Nephron (organoid): ENCODE measurements at regions not wholly inside any gene's neighbourhood (a gene's known extent, or its start where the extent isn't known, plus 50 kb on each side); places are given as distances from the start of the nearest gene placed in this dataset.

Experiments
- H3K27ac Mint-ChIP-seq, 3 experiments: 2 replicates each; pipeline ENCODE4 v1.8.0; 2020; ENCODE audit warnings: mixed read lengths in 3 of 3, mild to moderate bottlenecking in 2 of 3, moderate library complexity in 1 of 3
- H3K27me3 Mint-ChIP-seq: 2 replicates; pipeline ENCODE4 v1.8.0; 2021; ENCODE audit warnings: low read depth, mild to moderate bottlenecking, moderate library complexity, mixed read lengths
- H3K36me3 Mint-ChIP-seq: 2 replicates; pipeline ENCODE4 v1.8.0; 2020; ENCODE audit warnings: low read depth, mixed read lengths
- H3K4me1 Mint-ChIP-seq: 2 replicates; pipeline ENCODE4 v1.8.0; 2020; ENCODE audit warnings: mixed read lengths
- H3K4me3 Mint-ChIP-seq, 3 experiments: 2 replicates each; pipeline ENCODE4 v1.8.0; 2020; ENCODE audit warnings: mild to moderate bottlenecking in 3 of 3, mixed read lengths in 3 of 3, moderate library complexity in 2 of 3
- H3K9me3 Mint-ChIP-seq: 2 replicates; pipeline ENCODE4 v1.8.0; 2020; ENCODE audit warnings: mixed read lengths
- TF ChIP-seq, protein P1 (sequence below), 3 experiments: fragments of 200-600 bp; sonication (generic); IDR thresholded peaks; one replicate each; pipeline ENCODE4 v1.5.0; 2021; ENCODE audit warnings: antibody characterized with exemption in 3 of 3; ENCODE audit not compliant: unreplicated experiment in 3 of 3

DNA sequence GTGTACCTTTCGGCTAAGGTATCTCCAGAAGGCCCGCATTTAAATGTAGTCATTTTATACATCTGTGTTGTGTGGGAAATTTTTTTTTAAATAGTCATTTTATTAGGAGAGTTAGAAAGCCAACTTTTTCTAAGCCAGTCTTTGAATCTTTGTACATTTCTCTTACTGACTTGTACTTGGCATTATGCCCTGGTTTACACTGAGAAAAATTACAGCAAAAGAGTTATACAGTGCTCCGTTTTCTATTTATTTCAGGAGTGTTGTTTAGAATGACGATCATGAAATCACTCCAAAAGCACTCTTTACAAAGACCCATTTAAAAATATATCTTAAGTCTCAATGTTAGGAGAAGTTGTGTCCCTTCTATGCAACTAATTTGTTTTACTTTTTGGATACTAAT lies 91.8 kb downstream of the CYB561 start:
- Mint-ChIP-seq H3K9me3 (no peaks in the 10 kb centered on the region), H3K36me3 (peaks cover 56% of the 10 kb centered on the region), H3K4me1 (peaks cover 69% of the 10 kb centered on the region), H3K27ac (peak overlapping the region in 2 of 3 experiments; percentile 25 to 44), H3K27me3 (no peaks in the 10 kb centered on the region), H3K4me3 (no peak overlapping the region)
- TF ChIP-seq, protein P1, sequence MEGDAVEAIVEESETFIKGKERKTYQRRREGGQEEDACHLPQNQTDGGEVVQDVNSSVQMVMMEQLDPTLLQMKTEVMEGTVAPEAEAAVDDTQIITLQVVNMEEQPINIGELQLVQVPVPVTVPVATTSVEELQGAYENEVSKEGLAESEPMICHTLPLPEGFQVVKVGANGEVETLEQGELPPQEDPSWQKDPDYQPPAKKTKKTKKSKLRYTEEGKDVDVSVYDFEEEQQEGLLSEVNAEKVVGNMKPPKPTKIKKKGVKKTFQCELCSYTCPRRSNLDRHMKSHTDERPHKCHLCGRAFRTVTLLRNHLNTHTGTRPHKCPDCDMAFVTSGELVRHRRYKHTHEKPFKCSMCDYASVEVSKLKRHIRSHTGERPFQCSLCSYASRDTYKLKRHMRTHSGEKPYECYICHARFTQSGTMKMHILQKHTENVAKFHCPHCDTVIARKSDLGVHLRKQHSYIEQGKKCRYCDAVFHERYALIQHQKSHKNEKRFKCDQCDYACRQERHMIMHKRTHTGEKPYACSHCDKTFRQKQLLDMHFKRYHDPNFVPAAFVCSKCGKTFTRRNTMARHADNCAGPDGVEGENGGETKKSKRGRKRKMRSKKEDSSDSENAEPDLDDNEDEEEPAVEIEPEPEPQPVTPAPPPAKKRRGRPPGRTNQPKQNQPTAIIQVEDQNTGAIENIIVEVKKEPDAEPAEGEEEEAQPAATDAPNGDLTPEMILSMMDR (IDR thresholded peaks at IDR 0.05; ENCODE audit: unreplicated experiment in 3 of 3): no peak

DNA sequence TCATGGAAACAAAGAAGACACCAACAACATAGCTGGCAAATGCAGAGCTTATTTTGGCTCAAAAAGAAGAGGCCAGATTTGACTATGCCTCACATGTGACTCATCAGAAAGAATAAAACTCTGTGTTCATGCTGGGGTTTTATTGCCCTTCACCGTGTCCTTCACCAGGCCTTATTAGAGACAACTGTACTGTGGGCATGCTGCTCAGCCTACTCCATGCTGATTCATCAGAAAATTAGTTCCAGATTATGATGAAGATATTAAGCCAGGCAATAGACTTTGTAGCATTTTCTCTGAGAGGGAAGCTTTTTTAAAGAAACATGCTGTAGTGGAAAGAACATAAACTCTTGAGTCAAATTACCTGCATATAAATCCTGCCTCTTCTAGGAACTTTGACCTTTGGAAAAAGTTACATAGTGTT lies 89.8 kb downstream of the CYB561 start:
- Mint-ChIP-seq H3K27me3 (no peaks in the 10 kb centered on the region), H3K9me3 (no peaks in the 10 kb centered on the region), H3K4me1 (peaks cover 53% of the 10 kb centered on the region), H3K36me3 (peaks cover 59% of the 10 kb centered on the region), H3K4me3 (no peak overlapping the region), H3K27ac (peak overlapping the region in 1 of 3 experiments; percentile 41)
- TF ChIP-seq, protein P1 (IDR thresholded peaks at IDR 0.05; ENCODE audit: unreplicated experiment in 3 of 3): no peak

DNA sequence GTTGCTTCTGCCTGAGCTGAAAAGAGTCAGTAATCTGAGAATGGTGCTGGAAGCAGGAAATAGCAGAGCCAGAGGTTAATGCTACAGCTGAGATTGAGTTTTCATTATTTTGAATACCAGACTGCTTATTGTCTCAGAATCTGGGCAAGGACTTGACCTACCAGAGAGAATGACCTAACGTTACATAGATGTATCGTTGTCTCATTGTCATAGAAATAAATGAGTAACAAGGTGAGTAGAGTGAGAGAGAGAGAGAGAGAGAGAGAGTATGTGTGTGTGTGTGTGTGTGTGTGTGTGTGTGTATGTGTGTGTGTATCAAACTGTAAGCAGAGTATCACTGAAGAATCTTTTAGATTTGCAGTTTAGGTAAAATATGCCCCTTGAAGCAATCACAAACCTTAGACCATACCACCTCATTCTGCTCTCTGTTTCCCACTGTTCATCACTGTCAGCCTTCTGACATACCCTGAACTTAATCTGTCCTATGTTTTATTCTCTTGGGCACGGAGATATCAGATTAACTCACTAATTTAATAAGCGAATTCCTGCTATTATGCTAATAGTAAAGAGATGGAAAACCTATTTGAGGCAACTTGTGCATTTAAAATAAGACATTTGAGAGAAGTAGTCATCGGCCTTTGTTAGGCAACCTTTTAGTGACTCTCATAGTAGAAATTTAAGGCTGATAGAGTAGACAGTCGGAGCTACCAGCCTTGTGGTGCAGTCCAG lies 87.8 kb downstream of the CYB561 start:
- TF ChIP-seq, protein P1 (IDR thresholded peaks at IDR 0.05; ENCODE audit: unreplicated experiment in 3 of 3): no peak
- Mint-ChIP-seq H3K36me3 (peaks cover 54% of the 10 kb centered on the region), H3K9me3 (no peaks in the 10 kb centered on the region), H3K4me3 (no peak overlapping the region), H3K4me1 (peaks cover 51% of the 10 kb centered on the region), H3K27ac (peak overlapping the region; percentile 11 to 61 (median 41)), H3K27me3 (no peaks in the 10 kb centered on the region)

DNA sequence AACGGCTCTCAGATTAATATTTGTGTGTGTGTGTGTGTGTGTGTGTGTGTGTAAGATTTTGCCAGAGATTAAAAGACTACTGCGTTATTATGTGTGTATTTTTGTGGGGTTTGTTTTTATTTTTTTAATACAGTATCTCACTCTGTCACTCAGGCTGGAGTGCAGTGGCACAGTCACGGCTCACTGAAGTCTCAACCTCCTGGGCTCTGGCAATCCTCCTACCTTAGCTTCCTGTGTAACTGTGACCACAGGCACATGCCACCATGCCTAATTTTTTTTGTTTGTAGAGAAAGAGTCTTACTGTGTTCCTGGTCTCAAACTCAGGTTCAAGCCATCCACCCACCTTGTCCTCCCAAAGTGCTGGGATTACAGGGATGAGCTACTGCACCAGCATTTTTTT lies 87.2 kb downstream of the CYB561 start:
- Mint-ChIP-seq H3K27ac (peak overlapping the region; percentile 11 to 61 (median 41)), H3K27me3 (no peaks in the 10 kb centered on the region), H3K4me3 (no peak overlapping the region), H3K4me1 (peaks cover 51% of the 10 kb centered on the region), H3K9me3 (no peaks in the 10 kb centered on the region), H3K36me3 (peaks cover 47% of the 10 kb centered on the region)
- TF ChIP-seq, protein P1 (IDR thresholded peaks at IDR 0.05; ENCODE audit: unreplicated experiment in 3 of 3): no peak

DNA sequence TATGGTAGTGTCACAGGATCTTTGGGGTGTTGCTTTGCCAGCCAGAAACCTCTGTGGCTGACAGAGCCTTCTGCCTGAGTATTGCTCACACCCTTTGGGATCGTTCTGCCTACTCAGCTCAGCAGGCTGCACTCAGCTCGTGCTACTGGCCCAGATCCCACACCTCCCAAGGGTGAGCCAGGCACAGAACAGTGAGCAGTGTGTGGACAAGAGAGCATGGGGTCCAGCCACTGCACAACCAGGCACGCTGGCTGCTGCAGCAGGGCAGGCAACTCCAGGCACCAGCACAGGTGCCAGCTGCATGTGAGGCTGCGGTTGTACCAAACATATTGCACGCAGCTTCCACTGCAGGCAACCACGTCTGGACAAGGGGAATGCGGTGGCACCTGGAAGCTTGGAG lies 84.9 kb downstream of the CYB561 start:
- no peak overlapping the region for H3K4me3 Mint-ChIP-seq
- H3K36me3 Mint-ChIP-seq: peaks cover 34% of the 10 kb centered on the region
- H3K4me1 Mint-ChIP-seq: peaks cover 57% of the 10 kb centered on the region
- no peaks in the 10 kb centered on the region for H3K27me3 Mint-ChIP-seq
- H3K9me3 Mint-ChIP-seq: no peaks in the 10 kb centered on the region
- H3K27ac Mint-ChIP-seq: no peak overlapping the region
- TF ChIP-seq, protein P1 (IDR thresholded peaks at IDR 0.05; ENCODE audit: unreplicated experiment in 3 of 3): no peak

DNA sequence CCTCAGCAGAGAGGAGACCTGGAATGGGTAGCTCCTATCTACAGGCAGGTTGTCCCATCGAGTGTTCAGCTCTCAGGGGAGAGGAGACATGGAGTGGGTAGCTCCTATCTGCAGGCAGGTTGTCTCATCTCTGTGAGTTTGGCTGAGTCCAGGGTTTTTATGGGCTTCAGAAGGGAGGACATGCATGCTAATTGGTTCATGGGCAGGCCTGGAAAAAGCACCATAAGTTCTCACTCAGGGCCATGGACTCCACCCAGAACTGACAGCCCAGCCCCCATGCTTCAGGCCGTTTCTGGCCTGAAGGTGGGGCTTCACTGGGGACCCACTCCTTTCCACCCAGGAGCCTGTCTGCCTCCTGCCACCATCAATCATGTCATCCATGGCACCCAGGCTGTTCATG lies 84.0 kb downstream of the CYB561 start:
- H3K36me3 Mint-ChIP-seq: peaks cover 31% of the 10 kb centered on the region
- H3K27me3 Mint-ChIP-seq: no peaks in the 10 kb centered on the region
- H3K27ac Mint-ChIP-seq: no peak overlapping the region
- TF ChIP-seq, protein P1 (IDR thresholded peaks at IDR 0.05; ENCODE audit: unreplicated experiment in 3 of 3): no peak
- no peak overlapping the region for H3K4me3 Mint-ChIP-seq
- H3K4me1 Mint-ChIP-seq: peaks cover 54% of the 10 kb centered on the region
- H3K9me3 Mint-ChIP-seq: no peaks in the 10 kb centered on the region
